Stimulated activated CD4-positive, alpha-beta T cell treated with anti-CD3 and anti-CD28 coated beads, Interleukin-2, amount 100 ng/mL, for 4 hours (primary cell): ENCODE measurements at regions not wholly inside any gene's neighbourhood (a gene's known extent, or its start where the extent isn't known, plus 50 kb on each side); places are given as distances from the start of the nearest gene placed in this dataset.
"Not testable (repeated sequence)": the region's sequence is repeated elsewhere in the genome, so short reads cannot be mapped to it uniquely, and the experiment has no call there.

Experiments
- DNase-seq: peaks from one replicate; pipeline ENCODE4 v3.0.0-alpha.2; 2020; ENCODE audit warnings: low read depth

- no peak for DNase-seq
Measured at GRCh38 chr12:116361414-116362223, 84.1 kb upstream of the MED13L start.

GRCh38 chr12:116365114-116365513 lies 87.6 kb upstream of the MED13L start:
- DNase-seq = no peak

- DNase-seq = no peak
Measured at GRCh38 chr12:116365606-116366455, 88.3 kb upstream of the MED13L start.

- DNase-seq = no peak
Measured at GRCh38 chr12:116366456-116366776, 88.9 kb upstream of the MED13L start.

- DNase-seq = no peak
Measured at GRCh38 chr12:116366824-116367223, 89.3 kb upstream of the MED13L start.

GRCh38 chr12:116368196-116369194 lies 91.0 kb upstream of the MED13L start:
- DNase-seq = no peak

GRCh38 chr12:116370004-116370404 lies 92.5 kb upstream of the MED13L start:
- DNase-seq = no peak

- DNase-seq = no peak
Measured at GRCh38 chr12:116370886-116371580, 93.5 kb upstream of the MED13L start.

GRCh38 chr12:116372815-116373214 lies 95.3 kb upstream of the MED13L start:
- DNase-seq = no peak

GRCh38 chr12:116373572-116374206 lies 96.2 kb upstream of the MED13L start:
- DNase-seq = no peak

GRCh38 chr12:116374207-116374606 lies 96.7 kb upstream of the MED13L start:
- DNase-seq = no peak

GRCh38 chr12:116375278-116375842 lies 97.9 kb upstream of the MED13L start:
- DNase-seq = no peak

GRCh38 chr12:116376354-116377193 lies 99.1 kb upstream of the MED13L start:
- no peak for DNase-seq

- not testable (repeated sequence) for DNase-seq
Measured at GRCh38 chr12:116377194-116377571, 99.7 kb upstream of the MED13L start.

GRCh38 chr12:116378002-116378401 lies 100.5 kb upstream of the MED13L start:
- no peak for DNase-seq

- no peak for DNase-seq
Measured at GRCh38 chr12:116380108-116380507, 102.6 kb upstream of the MED13L start.

- DNase-seq = not testable (repeated sequence)
Measured at GRCh38 chr12:116380740-116381139, 103.2 kb upstream of the MED13L start.

GRCh38 chr12:116381240-116381743 lies 103.8 kb upstream of the MED13L start:
- DNase-seq = no peak
